GM23338 (cell line): ENCODE measurements at regions not wholly inside any gene's neighbourhood (a gene's known extent, or its start where the extent isn't known, plus 50 kb on each side); places are given as distances from the start of the nearest gene placed in this dataset.

Experiments
- ATAC-seq: fragments of 200-7000 bp; cut with Tn5 transposase; 3 replicates; pipeline ENCODE4 v1.9.1; 2020
- DNase-seq: peaks from one replicate; pipeline ENCODE4 v3.0.0-alpha.2; 2015; ENCODE audit warnings: low spot score
- H2AFZ ChIP-seq: fragments of 200-600 bp; sonication (generic); 2 replicates; pipeline ENCODE4 v1.8.0; 2016; ENCODE audit warnings: antibody characterized with exemption, mild to moderate bottlenecking, moderate library complexity
- H3F3A ChIP-seq: fragments of 200-600 bp; sonication (generic); replicated peaks from 2 replicates; pipeline ENCODE4 v1.8.0; 2017; ENCODE audit warnings: antibody characterized with exemption, mixed run types, low read depth
- H3K27ac ChIP-seq: fragments of 200-600 bp; sonication (generic); 2 replicates; pipeline ENCODE4 v1.6.1; 2016; ENCODE audit warnings: low read depth
- H3K27me3 ChIP-seq: fragments of 200-600 bp; sonication (generic); 2 replicates; pipeline ENCODE4 v1.8.0; 2016; ENCODE audit warnings: mild to moderate bottlenecking, mixed run types, moderate library complexity; ENCODE audit not compliant: insufficient read depth
- H3K36me3 ChIP-seq: fragments of 200-600 bp; sonication (generic); 2 replicates; pipeline ENCODE4 v1.8.0; 2016; ENCODE audit warnings: mild to moderate bottlenecking; ENCODE audit not compliant: insufficient read depth
- H3K4me1 ChIP-seq: fragments of 200-600 bp; sonication (generic); 2 replicates; pipeline ENCODE4 v1.8.0; 2016; ENCODE audit warnings: mild to moderate bottlenecking, moderate library complexity; ENCODE audit not compliant: insufficient read depth
- H3K4me2 ChIP-seq: fragments of 200-600 bp; sonication (generic); 2 replicates; pipeline ENCODE4 v1.7.1; 2017; ENCODE audit warnings: mixed run types
- H3K4me3 ChIP-seq: fragments of 200-600 bp; sonication (generic); 2 replicates; pipeline ENCODE4 v1.6.1; 2016; ENCODE audit warnings: mixed run types
- H3K79me2 ChIP-seq: fragments of 200-600 bp; sonication (generic); replicated peaks from 2 replicates; pipeline ENCODE4 v1.8.0; 2017; ENCODE audit warnings: mild to moderate bottlenecking; ENCODE audit not compliant: insufficient read depth
- H3K9me2 ChIP-seq: fragments of 200-600 bp; sonication (generic); 2 replicates; pipeline ENCODE4 v1.8.0; 2017; ENCODE audit not compliant: insufficient read depth
- H4K20me1 ChIP-seq: fragments of 200-600 bp; sonication (generic); replicated peaks from 2 replicates; pipeline ENCODE4 v1.8.0; 2017; ENCODE audit warnings: mild to moderate bottlenecking; ENCODE audit not compliant: insufficient read depth
- H3K27ac Mint-ChIP-seq: 2 replicates; pipeline ENCODE4 v1.8.0; 2020; ENCODE audit warnings: inconsistent platforms, mild to moderate bottlenecking, moderate library complexity, mixed read lengths
- H3K27me3 Mint-ChIP-seq: 3 replicates; pipeline ENCODE4 v1.8.0; 2022; ENCODE audit warnings: low read depth, mild to moderate bottlenecking, moderate library complexity, mixed read lengths, inconsistent platforms; ENCODE audit not compliant: insufficient read depth, poor library complexity
- H3K36me3 Mint-ChIP-seq: 3 replicates; pipeline ENCODE4 v1.8.0; 2021; ENCODE audit warnings: low read depth, mild to moderate bottlenecking, inconsistent platforms, moderate library complexity, mixed read lengths
- H3K4me1 Mint-ChIP-seq: 3 replicates; pipeline ENCODE4 v1.8.0; 2020; ENCODE audit warnings: mild to moderate bottlenecking, inconsistent platforms, mixed read lengths
- H3K4me3 Mint-ChIP-seq: 3 replicates; pipeline ENCODE4 v1.8.0; 2021; ENCODE audit warnings: moderate library complexity, mild to moderate bottlenecking, inconsistent platforms, mixed read lengths
- H3K9me3 Mint-ChIP-seq: 3 replicates; pipeline ENCODE4 v1.8.0; 2020; ENCODE audit warnings: moderate library complexity, mild to moderate bottlenecking, inconsistent platforms, mixed read lengths
- CREB1 ChIP-seq: fragments of 250-450 bp; sonication (Bioruptor Pico); IDR thresholded peaks from 2 replicates; pipeline ENCODE4 v1.5.0; 2020; ENCODE audit warnings: low read depth, mild to moderate bottlenecking, moderate library complexity
- CTCF ChIP-seq, 2 experiments: fragments of 200-600 bp in 1 of 2; sonication (generic) in 1 of 2; conservative IDR thresholded peaks; 2 replicates each; pipeline versions ENCODE4 v1.5.1 to v1.6.1; 2016 to 2017; ENCODE audit warnings: antibody characterized with exemption in 2 of 2, low read depth in 2 of 2, mild to moderate bottlenecking in 2 of 2, moderate library complexity in 1 of 2
- ETS1 ChIP-seq: IDR thresholded peaks from 2 replicates; pipeline ENCODE4 v1.6.1; 2016; ENCODE audit warnings: antibody characterized with exemption
- EZH2 ChIP-seq: fragments of 200-600 bp; sonication (generic); IDR thresholded peaks from one replicate; pipeline ENCODE4 v1.8.0; 2017; ENCODE audit warnings: antibody characterized with exemption, mild to moderate bottlenecking, low read depth; ENCODE audit not compliant: unreplicated experiment
- EZH2phosphoT487 ChIP-seq: fragments of 200-600 bp; sonication (generic); IDR thresholded peaks from one replicate; pipeline ENCODE4 v1.8.1; 2018; ENCODE audit warnings: antibody characterized with exemption; ENCODE audit not compliant: unreplicated experiment
- JUNB ChIP-seq: IDR thresholded peaks from one replicate; pipeline ENCODE4 v1.6.1; 2016; ENCODE audit warnings: antibody characterized with exemption; ENCODE audit not compliant: unreplicated experiment
- NANOG ChIP-seq: IDR thresholded peaks from 2 replicates; pipeline ENCODE4 v1.6.1; 2016; ENCODE audit warnings: antibody characterized with exemption, borderline replicate concordance
- POLR2AphosphoS5 ChIP-seq: IDR thresholded peaks from 2 replicates; pipeline ENCODE4 v1.6.1; 2016; ENCODE audit warnings: antibody characterized with exemption, low read depth
- REST ChIP-seq: IDR thresholded peaks from one replicate; pipeline ENCODE4 v1.6.1; 2018; ENCODE audit warnings: antibody characterized with exemption; ENCODE audit not compliant: unreplicated experiment
- STAT1 ChIP-seq: IDR thresholded peaks from one replicate; pipeline ENCODE4 v1.6.1; 2016; ENCODE audit warnings: antibody characterized with exemption; ENCODE audit not compliant: unreplicated experiment
- ZNF114 ChIP-seq: fragments of 250-450 bp; sonication (Bioruptor Pico); IDR thresholded peaks from 2 replicates; pipeline ENCODE4 v1.5.0; 2020; ENCODE audit warnings: mild to moderate bottlenecking, moderate library complexity
- ZNF331 ChIP-seq: fragments of 250-450 bp; sonication (Bioruptor Pico); IDR thresholded peaks from 2 replicates; pipeline ENCODE4 v1.5.0; 2020; ENCODE audit warnings: low read depth, mild to moderate bottlenecking, moderate library complexity
- ZNF462 ChIP-seq: fragments of 250-450 bp; sonication (Bioruptor Pico); IDR thresholded peaks from 2 replicates; pipeline ENCODE4 v1.5.0; 2020; ENCODE audit warnings: mild to moderate bottlenecking, moderate library complexity

GRCh38 chr5:126267438-126267837, 155.8 kb upstream of the GRAMD2B start:
- Histone ChIP-seq H3K4me2 (no peak overlapping the region), H3K36me3 (no peaks in the 10 kb centered on the region), H3F3A (no peaks in the 10 kb centered on the region), H2AFZ (peak overlapping the region; percentile 78), H3K9me2 (peaks cover 4% of the 10 kb centered on the region; the same call in 1 of the 2 replicates), H3K79me2 (no peaks in the 10 kb centered on the region), H3K27ac (no peak overlapping the region), H3K4me1 (peaks cover 12% of the 10 kb centered on the region), H3K27me3 (no peaks in the 10 kb centered on the region), H3K4me3 (no peak overlapping the region), H4K20me1 (no peaks in the 10 kb centered on the region)
- Mint-ChIP-seq H3K27ac (no peak overlapping the region), H3K27me3 (no peaks in the 10 kb centered on the region), H3K4me1 (peaks cover 16% of the 10 kb centered on the region), H3K36me3 (peaks cover 12% of the 10 kb centered on the region), H3K9me3 (peaks cover 17% of the 10 kb centered on the region), H3K4me3 (no peak overlapping the region)
- no peak for TF ChIP-seq STAT1
- TF ChIP-seq JUNB = no peak
- no peak for TF ChIP-seq POLR2AphosphoS5
- TF ChIP-seq CREB1 (CRISPR knock-in tag) = no peak
- TF ChIP-seq ZNF462 (CRISPR knock-in tag) = no peak
- TF ChIP-seq REST = no peak
- TF ChIP-seq EZH2 = no peak
- no peak for TF ChIP-seq NANOG
- no peak for TF ChIP-seq EZH2phosphoT487
- no peak for TF ChIP-seq CTCF (conservative IDR thresholded peaks at IDR 0.05; ENCODE audit: low read depth in 2 of 2)
- TF ChIP-seq ZNF114 (CRISPR knock-in tag) = no peak
- TF ChIP-seq ZNF331 (CRISPR knock-in tag) = no peak
- no peak for TF ChIP-seq ETS1
- ATAC-seq (no peak), DNase-seq (no peak)
